CD4-positive, CD25-positive, alpha-beta regulatory T cell (primary cell): ENCODE measurements at regions not wholly inside any gene's neighbourhood (a gene's known extent, or its start where the extent isn't known, plus 50 kb on each side); places are given as distances from the start of the nearest gene placed in this dataset.

Experiments used
- ATAC-seq, 2 donors: fragments of 150-1000 bp; cut with Tn5 transposase; one replicate each; pipeline ENCODE4 v1.10.0; 2021; ENCODE audit warnings: low read depth in 2 of 2, moderate number of reproducible peaks in 2 of 2, moderate library complexity in 1 of 2
- DNase-seq, 3 donors: peaks; one replicate each; pipeline versions ENCODE4 v3.0.0 to v3.0.0-alpha.2; 2012 to 2022; ENCODE audit warnings: mixed read lengths in 1 of 3
- H3K27ac ChIP-seq: one replicate; pipeline ENCODE4 v1.7.0; 2013; ENCODE audit warnings: mild to moderate bottlenecking, low read length; ENCODE audit not compliant: insufficient read depth, poor library complexity, severe bottlenecking
- H3K27me3 ChIP-seq: one replicate; pipeline ENCODE4 v1.7.0; 2013; ENCODE audit warnings: low read length; ENCODE audit not compliant: control insufficient read depth, insufficient read depth
- H3K36me3 ChIP-seq: one replicate; pipeline ENCODE4 v1.7.0; 2013; ENCODE audit warnings: mild to moderate bottlenecking, low read length, moderate library complexity; ENCODE audit not compliant: control insufficient read depth, insufficient read depth
- H3K4me1 ChIP-seq: 2 replicates; pipeline ENCODE4 v1.7.0; 2013; ENCODE audit warnings: mild to moderate bottlenecking, low read length; ENCODE audit not compliant: insufficient read depth, control insufficient read depth, poor library complexity, severe bottlenecking
- H3K4me3 ChIP-seq: one replicate; pipeline ENCODE4 v1.7.0; 2013; ENCODE audit warnings: low read depth, mild to moderate bottlenecking, low read length, moderate library complexity
- H3K9me3 ChIP-seq, 2 experiments: 1 replicate in 1 of 2; 2 replicates in 1 of 2; pipeline ENCODE4 v1.7.0; 2013; ENCODE audit warnings: low read length in 2 of 2, mild to moderate bottlenecking in 1 of 2, moderate library complexity in 1 of 2; ENCODE audit not compliant: control insufficient read depth in 2 of 2
- H3K27ac Mint-ChIP-seq, 3 donors: one replicate each; pipeline ENCODE4 v1.8.0; 2020 to 2022; ENCODE audit warnings: mild to moderate bottlenecking in 3 of 3, mixed read lengths in 3 of 3, moderate library complexity in 2 of 3
- H3K27me3 Mint-ChIP-seq: one replicate; pipeline ENCODE4 v1.8.0; 2022; ENCODE audit warnings: mild to moderate bottlenecking, mixed read lengths
- H3K36me3 Mint-ChIP-seq: one replicate; pipeline ENCODE4 v1.8.0; 2020; ENCODE audit warnings: mixed read lengths
- H3K4me1 Mint-ChIP-seq, 4 donors: one replicate each; pipeline ENCODE4 v1.8.0; 2020 to 2022; ENCODE audit warnings: mixed read lengths in 4 of 4, mild to moderate bottlenecking in 1 of 4
- H3K4me3 Mint-ChIP-seq, 4 donors: one replicate each; pipeline ENCODE4 v1.8.0; 2020 to 2022; ENCODE audit warnings: mild to moderate bottlenecking in 4 of 4, mixed read lengths in 4 of 4, moderate library complexity in 3 of 4
- H3K9me3 Mint-ChIP-seq, 7 donors: one replicate each; pipeline ENCODE4 v1.8.0; 2020 to 2022; ENCODE audit warnings: mixed read lengths in 7 of 7, mild to moderate bottlenecking in 3 of 7, moderate library complexity in 2 of 7

GRCh38 chr4:17169699-17170098, 271.3 kb upstream of the LDB2 start:
- H3K4me3 Mint-ChIP-seq: no peak overlapping the region
- H3K36me3 Mint-ChIP-seq: no peaks in the 10 kb centered on the region
- H3K4me1 ChIP-seq: no peaks in the 10 kb centered on the region
- no peak overlapping the region for H3K4me3 ChIP-seq
- H3K4me1 Mint-ChIP-seq: no peaks in the 10 kb centered on the region
- no peaks in the 10 kb centered on the region for H3K27me3 ChIP-seq
- H3K36me3 ChIP-seq: no peaks in the 10 kb centered on the region
- H3K27me3 Mint-ChIP-seq: no peaks in the 10 kb centered on the region
- H3K9me3 ChIP-seq: no peaks in the 10 kb centered on the region
- H3K27ac Mint-ChIP-seq: no peak overlapping the region
- H3K9me3 Mint-ChIP-seq: peaks cover 0 to 1% (median 0%) of the 10 kb centered on the region in 7 donors
- H3K27ac ChIP-seq: no peak overlapping the region
- no peak for ATAC-seq
- no peak for DNase-seq

DNA sequence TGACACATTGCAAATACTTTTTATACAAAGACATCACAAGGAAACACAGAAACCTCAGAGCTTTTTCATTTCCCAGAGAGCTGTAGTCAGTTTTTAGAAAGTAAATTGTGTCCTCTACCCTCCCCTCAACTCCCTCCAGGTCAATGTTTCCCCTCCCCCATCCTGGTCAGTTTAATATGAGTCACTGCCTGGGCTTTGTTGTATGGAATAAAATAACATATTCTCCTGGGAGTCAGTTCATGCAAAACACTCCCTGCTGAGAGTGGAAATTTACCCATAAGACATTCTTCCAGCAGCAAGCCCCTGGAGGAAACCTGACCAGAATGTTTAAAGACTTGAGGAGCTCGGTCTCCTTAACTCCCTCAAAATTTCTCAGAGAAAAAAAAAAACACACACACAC, 270.1 kb upstream of the LDB2 start:
- no peak for ATAC-seq
- Mint-ChIP-seq H3K27ac (no peak overlapping the region), H3K36me3 (no peaks in the 10 kb centered on the region), H3K9me3 (peaks cover 0 to 2% (median 0%) of the 10 kb centered on the region in 7 donors), H3K4me3 (no peak overlapping the region), H3K27me3 (no peaks in the 10 kb centered on the region), H3K4me1 (no peaks in the 10 kb centered on the region)
- Histone ChIP-seq H3K27me3 (no peaks in the 10 kb centered on the region), H3K4me1 (no peaks in the 10 kb centered on the region), H3K4me3 (no peak overlapping the region), H3K36me3 (no peaks in the 10 kb centered on the region), H3K9me3 (no peaks in the 10 kb centered on the region), H3K27ac (no peak overlapping the region)
- no peak for DNase-seq

DNA sequence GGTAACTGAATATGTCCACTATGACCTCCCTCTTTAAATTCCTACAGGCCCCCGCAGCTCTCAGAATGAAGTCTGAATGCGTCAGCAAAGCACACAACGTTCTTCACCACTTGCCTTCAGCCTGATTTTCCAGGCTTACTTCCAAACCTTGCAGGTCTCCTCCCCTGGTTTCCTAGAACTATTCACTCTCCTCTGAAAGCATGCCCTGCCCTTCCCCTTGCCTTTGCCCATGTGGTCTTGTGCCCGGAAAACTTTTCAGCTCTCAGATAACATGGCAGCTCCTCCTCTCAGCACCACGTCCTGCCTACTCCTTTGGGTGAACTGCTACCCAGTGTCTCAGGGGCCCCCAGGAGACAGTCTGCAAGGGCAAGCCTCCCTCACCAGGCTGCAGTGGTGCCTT, 268.5 kb upstream of the LDB2 start:
- Mint-ChIP-seq H3K27me3 (no peaks in the 10 kb centered on the region), H3K27ac (peak overlapping the region in 1 of 3 donors; percentile 79), H3K4me1 (no peaks in the 10 kb centered on the region), H3K4me3 (no peak overlapping the region), H3K36me3 (no peaks in the 10 kb centered on the region), H3K9me3 (peaks cover 0 to 8% (median 2%) of the 10 kb centered on the region in 7 donors)
- Histone ChIP-seq H3K27ac (no peak overlapping the region), H3K36me3 (no peaks in the 10 kb centered on the region), H3K4me1 (no peaks in the 10 kb centered on the region), H3K4me3 (no peak overlapping the region), H3K9me3 (no peaks in the 10 kb centered on the region), H3K27me3 (no peaks in the 10 kb centered on the region)
- ATAC-seq (no peak), DNase-seq (no peak)

GRCh38 chr4:17165286-17165685, 266.8 kb upstream of the LDB2 start:
- H3K4me1 Mint-ChIP-seq: no peaks in the 10 kb centered on the region
- no peak for ATAC-seq

GRCh38 chr4:17164666-17165065, 266.2 kb upstream of the LDB2 start:
- H3K27ac ChIP-seq: no peak overlapping the region
- no peaks in the 10 kb centered on the region for H3K4me1 ChIP-seq
- no peaks in the 10 kb centered on the region for H3K27me3 Mint-ChIP-seq
- no peaks in the 10 kb centered on the region for H3K9me3 ChIP-seq
- ATAC-seq (no peak), DNase-seq (no peak)
- no peak overlapping the region for H3K4me3 Mint-ChIP-seq
- H3K36me3 Mint-ChIP-seq: no peaks in the 10 kb centered on the region
- H3K27me3 ChIP-seq: no peaks in the 10 kb centered on the region
- H3K4me3 ChIP-seq: no peak overlapping the region
- peaks cover 1 to 12% (median 9%) of the 10 kb centered on the region in 7 donors for H3K9me3 Mint-ChIP-seq
- H3K27ac Mint-ChIP-seq: no peak overlapping the region
- H3K4me1 Mint-ChIP-seq: no peaks in the 10 kb centered on the region
- no peaks in the 10 kb centered on the region for H3K36me3 ChIP-seq

More at GRCh38 chr4:17165286-17165685, 266.8 kb upstream of the LDB2 start:
- H3K9me3 Mint-ChIP-seq: peaks cover 1 to 12% (median 6%) of the 10 kb centered on the region in 7 donors
- Histone ChIP-seq H3K27me3 (no peaks in the 10 kb centered on the region), H3K27ac (no peak overlapping the region), H3K4me3 (no peak overlapping the region), H3K9me3 (no peaks in the 10 kb centered on the region), H3K4me1 (no peaks in the 10 kb centered on the region), H3K36me3 (no peaks in the 10 kb centered on the region)
- no peak overlapping the region for H3K27ac Mint-ChIP-seq
- H3K4me3 Mint-ChIP-seq: no peak overlapping the region
- DNase-seq: no peak
- no peaks in the 10 kb centered on the region for H3K27me3 Mint-ChIP-seq
- H3K36me3 Mint-ChIP-seq: no peaks in the 10 kb centered on the region

DNA sequence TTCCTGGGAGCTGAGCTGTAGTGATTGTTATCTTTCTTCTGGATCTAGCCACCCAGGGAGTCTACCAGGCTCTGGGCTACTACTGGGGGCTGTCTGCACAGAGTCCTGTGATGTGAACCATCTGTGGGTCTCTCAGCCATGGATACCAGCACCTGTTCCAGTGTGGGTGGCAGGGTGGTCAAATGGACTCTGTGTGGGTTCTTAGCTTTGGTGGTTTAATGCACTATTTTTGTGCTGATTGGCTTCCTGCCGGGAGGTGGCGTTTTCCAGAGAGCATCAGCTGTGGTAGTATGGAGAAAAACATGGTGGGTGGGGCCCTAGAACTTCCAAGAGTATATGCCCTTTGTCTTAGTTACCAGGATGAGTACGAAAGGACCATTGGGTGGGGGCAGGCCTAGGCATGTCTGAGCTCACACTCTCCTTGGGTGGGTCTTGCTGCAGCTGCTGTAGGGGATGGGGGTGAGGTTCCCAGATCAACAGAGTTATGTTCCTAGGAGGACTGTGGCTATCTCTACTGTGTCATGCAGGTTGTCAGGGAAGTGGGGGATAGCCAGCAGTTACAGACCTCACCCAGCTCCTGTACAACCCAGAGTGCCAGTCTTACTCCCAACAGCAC, 264.8 kb upstream of the LDB2 start:
- H3K36me3 Mint-ChIP-seq: no peaks in the 10 kb centered on the region
- H3K4me3 Mint-ChIP-seq: no peak overlapping the region
- no peaks in the 10 kb centered on the region for H3K27me3 Mint-ChIP-seq
- no peak overlapping the region for H3K27ac ChIP-seq
- DNase-seq: no peak
- H3K9me3 Mint-ChIP-seq: peaks cover 0 to 12% (median 10%) of the 10 kb centered on the region in 7 donors
- no peaks in the 10 kb centered on the region for H3K36me3 ChIP-seq
- H3K4me1 Mint-ChIP-seq: no peaks in the 10 kb centered on the region
- no peak overlapping the region for H3K4me3 ChIP-seq
- H3K9me3 ChIP-seq: no peaks in the 10 kb centered on the region
- no peak for ATAC-seq
- H3K27me3 ChIP-seq: no peaks in the 10 kb centered on the region
- H3K27ac Mint-ChIP-seq: no peak overlapping the region
- H3K4me1 ChIP-seq: no peaks in the 10 kb centered on the region

DNA sequence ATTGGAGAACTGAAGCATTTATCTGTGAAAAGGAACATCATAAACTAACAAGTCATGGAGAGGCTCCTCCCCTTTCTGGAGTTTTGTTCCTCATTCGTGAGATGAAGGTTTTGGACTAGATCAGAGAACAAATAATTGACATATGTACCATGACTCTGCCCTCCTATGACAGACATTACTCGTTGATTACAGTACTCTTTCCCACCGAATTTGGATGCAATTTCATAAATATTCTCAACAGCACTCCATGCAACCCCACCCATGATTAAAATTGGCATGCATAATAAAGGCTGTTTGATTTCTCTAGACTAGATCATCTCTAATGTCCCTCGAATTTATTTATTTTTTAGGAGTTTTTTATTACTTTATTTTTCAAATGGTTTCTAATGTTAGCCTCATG, 258.9 kb upstream of the LDB2 start:
- Mint-ChIP-seq H3K27me3 (no peaks in the 10 kb centered on the region), H3K27ac (no peak overlapping the region), H3K9me3 (peaks cover 0 to 15% (median 9%) of the 10 kb centered on the region in 7 donors), H3K4me3 (no peak overlapping the region), H3K4me1 (no peaks in the 10 kb centered on the region), H3K36me3 (no peaks in the 10 kb centered on the region)
- H3K4me3 ChIP-seq: no peak overlapping the region
- H3K27me3 ChIP-seq: no peaks in the 10 kb centered on the region
- DNase-seq (no peak), ATAC-seq (no peak)
- H3K27ac ChIP-seq: no peak overlapping the region
- H3K9me3 ChIP-seq: no peaks in the 10 kb centered on the region
- no peaks in the 10 kb centered on the region for H3K4me1 ChIP-seq
- H3K36me3 ChIP-seq: no peaks in the 10 kb centered on the region

GRCh38 chr4:17155486-17155885, 257.0 kb upstream of the LDB2 start:
- Histone ChIP-seq H3K36me3 (no peaks in the 10 kb centered on the region), H3K4me1 (no peaks in the 10 kb centered on the region), H3K27ac (no peak overlapping the region), H3K27me3 (no peaks in the 10 kb centered on the region), H3K9me3 (no peaks in the 10 kb centered on the region), H3K4me3 (no peak overlapping the region)
- H3K27me3 Mint-ChIP-seq: no peaks in the 10 kb centered on the region
- no peak overlapping the region for H3K27ac Mint-ChIP-seq
- ATAC-seq (no peak), DNase-seq (no peak)
- no peak overlapping the region for H3K4me3 Mint-ChIP-seq
- H3K36me3 Mint-ChIP-seq: no peaks in the 10 kb centered on the region
- H3K4me1 Mint-ChIP-seq: no peaks in the 10 kb centered on the region
- peaks cover 0 to 15% (median 0%) of the 10 kb centered on the region in 7 donors for H3K9me3 Mint-ChIP-seq
